ENCODE measurements at regions not wholly inside any gene's neighbourhood (a gene's known extent, or its start where the extent isn't known, plus 50 kb on each side); places are given as distances from the start of the nearest gene placed in this dataset.

DNA sequence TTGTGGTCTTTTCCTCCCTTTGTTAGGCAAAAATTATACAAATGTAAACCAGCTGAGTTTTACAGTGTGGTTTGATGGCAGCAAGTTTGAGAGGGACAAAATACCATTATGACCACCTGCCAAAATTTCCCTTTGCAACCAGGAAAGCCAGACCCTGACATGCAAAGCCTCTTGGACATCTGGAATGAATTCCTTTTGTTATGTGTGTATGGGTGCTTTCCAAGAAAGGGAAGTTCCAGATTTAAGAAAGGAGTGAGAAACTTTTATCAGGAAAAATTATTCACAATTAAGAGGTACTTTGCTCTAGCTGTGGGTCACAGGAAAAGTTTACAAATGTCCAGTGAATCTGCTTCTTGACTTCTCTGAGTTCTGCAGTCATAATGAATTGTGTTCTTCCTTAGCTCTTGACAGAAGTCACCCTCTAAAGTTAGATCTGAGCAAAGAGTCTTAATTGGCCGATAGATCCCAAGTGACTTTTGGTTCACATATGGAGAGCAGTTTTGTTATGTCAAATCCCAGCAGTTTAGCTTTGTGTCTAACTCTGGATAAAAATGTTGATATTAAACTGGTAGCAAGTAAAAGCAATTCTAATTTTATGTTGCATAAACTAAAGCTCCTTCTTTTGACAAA, 295.9 kb upstream of the ZNF608 start:
- intact Hi-C loops (cut with micrococcal nuclease; ENCODE audit: unreplicated experiment) = no loop called here
- Histone ChIP-seq H3K4me2 (ENCODE audit: low read length) (no peak overlapping the region), H3K4me1 (ENCODE audit: insufficient read depth, low read length, poor library complexity, severe bottlenecking) (peaks cover 29% of the 10 kb centered on the region), H3K27ac (ENCODE audit: low read depth, low read length, poor library complexity, severe bottlenecking) (no peak overlapping the region), H3K9me3 (ENCODE audit: low read length) (no peaks in the 10 kb centered on the region), H3K4me3 (ENCODE audit: low read depth, low read length, poor library complexity, severe bottlenecking) (no peak overlapping the region), H2AFZ (ENCODE audit: low read length) (peak overlapping the region; percentile 27; the same call in 1 of the 2 replicates), H3K79me2 (ENCODE audit: insufficient read depth, low read depth, low read length) (no peaks in the 10 kb centered on the region), H3K9me2 (ENCODE audit: insufficient read depth, low read length) (no peaks in the 10 kb centered on the region), H4K20me1 (ENCODE audit: insufficient read depth, low read length) (no peaks in the 10 kb centered on the region), H3K36me3 (ENCODE audit: insufficient read depth, low read length) (no peaks in the 10 kb centered on the region)
- ChIA-PET POLR2A (interaction anchor here (0.6 to 1.7 kb wide), 8 partner anchors 10 to 881 kb away, joined by 3 to 5 read pairs (median 4); no protein-coding TSS in a partner anchor), CTCF (ENCODE audit: unreplicated experiment) (no interaction called here)
- TF ChIP-seq CTCF (conservative IDR thresholded peaks at IDR 0.05; ENCODE audit: low read length) = no peak
- TF ChIP-seq EZH2phosphoT487 (IDR thresholded peaks at IDR 0.05; ENCODE audit: borderline replicate concordance, low read depth, low read length) = no peak
- no peak for DNase-seq (ENCODE audit: low spot score)
- no TSS peak for BruUV-seq (replicated peaks)

DNA sequence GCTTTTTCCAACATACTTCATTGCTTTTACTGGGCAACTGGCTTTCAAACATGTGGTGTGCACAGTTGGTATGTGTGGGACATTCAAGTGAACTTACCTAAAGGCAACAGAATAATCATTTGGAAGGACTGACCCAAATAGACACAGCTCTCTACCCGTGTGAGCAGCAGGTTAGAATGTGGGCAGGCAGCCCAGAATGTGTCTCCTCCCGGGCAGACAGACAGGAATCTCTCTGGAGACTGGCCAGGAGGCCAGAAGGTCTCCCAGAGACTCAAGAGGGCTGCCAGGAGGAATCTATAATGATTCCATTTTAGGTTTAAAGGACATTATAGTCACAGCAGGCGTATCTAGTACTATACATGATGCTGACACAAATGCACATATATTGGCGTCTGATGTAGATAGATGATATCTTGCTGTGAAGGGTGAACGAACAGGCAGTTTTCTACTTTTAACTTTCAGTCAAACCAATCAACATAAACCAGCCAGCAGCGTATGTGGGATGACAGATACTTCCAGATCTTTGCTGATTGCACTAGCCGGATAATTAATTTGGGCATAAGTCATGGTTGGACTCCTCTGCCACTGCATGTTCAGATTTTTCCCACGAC, 297.4 kb upstream of the ZNF608 start:
- no peak overlapping the region for H3K4me2 ChIP-seq (ENCODE audit: low read length)

More for the DNA sequence above, 297.4 kb upstream of the ZNF608 start:
- TF ChIP-seq EZH2phosphoT487 (IDR thresholded peaks at IDR 0.05; ENCODE audit: borderline replicate concordance, low read depth, low read length) (no peak), CTCF (conservative IDR thresholded peaks at IDR 0.05; ENCODE audit: low read length) (no peak)
- no TSS peak for BruUV-seq (replicated peaks)
- Histone ChIP-seq H3K4me1 (ENCODE audit: insufficient read depth, low read length, poor library complexity, severe bottlenecking) (peaks cover 14% of the 10 kb centered on the region), H4K20me1 (ENCODE audit: insufficient read depth, low read length) (no peaks in the 10 kb centered on the region), H3K9me2 (ENCODE audit: insufficient read depth, low read length) (no peaks in the 10 kb centered on the region), H3K27ac (ENCODE audit: low read depth, low read length, poor library complexity, severe bottlenecking) (no peak overlapping the region), H3K79me2 (ENCODE audit: insufficient read depth, low read depth, low read length) (no peaks in the 10 kb centered on the region), H3K4me3 (ENCODE audit: low read depth, low read length, poor library complexity, severe bottlenecking) (no peak overlapping the region), H3K36me3 (ENCODE audit: insufficient read depth, low read length) (no peaks in the 10 kb centered on the region), H3K9me3 (ENCODE audit: low read length) (no peaks in the 10 kb centered on the region), H2AFZ (ENCODE audit: low read length) (no peak overlapping the region)
- CTCF ChIA-PET (ENCODE audit: unreplicated experiment) = interaction anchor here (0.6 kb wide), 1 partner anchor 55 kb away, joined by 3 read pairs; no protein-coding TSS in a partner anchor
- POLR2A ChIA-PET = interaction anchor here (1.0 to 1.7 kb wide), 3 partner anchors 11 to 157 kb away, joined by 3 to 4 read pairs (median 4); no protein-coding TSS in a partner anchor
- DNase-seq (ENCODE audit: low spot score) = no peak
- intact Hi-C loops (cut with micrococcal nuclease; ENCODE audit: unreplicated experiment) = no loop called here
